Left colon (tissue), 2 donors: ENCODE measurements at regions not wholly inside any gene's neighbourhood (a gene's known extent, or its start where the extent isn't known, plus 50 kb on each side); places are given as distances from the start of the nearest gene placed in this dataset.

Experiments used
- ATAC-seq: fragments of 200-7000 bp; cut with Tn5 transposase; one replicate; pipeline ENCODE4 v1.9.1; 2020; ENCODE audit warnings: mild to moderate bottlenecking, moderate library complexity
- DNase-seq, 2 donors: peaks; one replicate each; pipeline ENCODE4 v3.0.0-alpha.2; 2020
- intact Hi-C, 2 donors: fragments of 100-400 bp; cut with DNase I in 1 of 2; cut with micrococcal nuclease in 1 of 2; formaldehyde crosslinking; loops; one replicate each; pipeline versions ENCODE4 v1.11.2 to v1.14.0; 2022; cut with DNase I, micrococcal nuclease
- donor health status: DM: no; HTN: no; CAD: no.
- donor health status: DM: yes; HTN: yes; CAD: no.

DNA sequence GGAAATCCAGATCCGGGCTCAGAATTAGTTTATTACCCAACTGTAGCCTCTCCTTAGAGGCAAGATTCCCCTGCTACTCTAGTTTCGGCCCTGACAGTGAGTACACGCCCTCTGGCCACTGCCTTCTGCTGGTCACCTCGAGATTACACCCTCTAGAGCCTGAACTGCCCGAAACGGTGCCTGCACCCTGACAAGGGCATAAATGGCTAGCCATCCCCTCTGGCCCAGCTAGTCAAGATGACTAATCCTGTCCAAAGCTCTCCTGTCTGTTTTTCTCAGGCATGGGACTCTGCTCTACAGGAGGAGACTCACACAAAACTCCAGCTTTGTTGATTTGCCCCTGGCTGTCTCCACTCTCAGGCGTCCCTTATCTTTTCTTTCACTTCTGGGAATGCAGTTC lies 150.5 kb upstream of the UBE2E2 start:
- intact Hi-C loops = no loop called here
- no peak for DNase-seq
- no peak for ATAC-seq

DNA sequence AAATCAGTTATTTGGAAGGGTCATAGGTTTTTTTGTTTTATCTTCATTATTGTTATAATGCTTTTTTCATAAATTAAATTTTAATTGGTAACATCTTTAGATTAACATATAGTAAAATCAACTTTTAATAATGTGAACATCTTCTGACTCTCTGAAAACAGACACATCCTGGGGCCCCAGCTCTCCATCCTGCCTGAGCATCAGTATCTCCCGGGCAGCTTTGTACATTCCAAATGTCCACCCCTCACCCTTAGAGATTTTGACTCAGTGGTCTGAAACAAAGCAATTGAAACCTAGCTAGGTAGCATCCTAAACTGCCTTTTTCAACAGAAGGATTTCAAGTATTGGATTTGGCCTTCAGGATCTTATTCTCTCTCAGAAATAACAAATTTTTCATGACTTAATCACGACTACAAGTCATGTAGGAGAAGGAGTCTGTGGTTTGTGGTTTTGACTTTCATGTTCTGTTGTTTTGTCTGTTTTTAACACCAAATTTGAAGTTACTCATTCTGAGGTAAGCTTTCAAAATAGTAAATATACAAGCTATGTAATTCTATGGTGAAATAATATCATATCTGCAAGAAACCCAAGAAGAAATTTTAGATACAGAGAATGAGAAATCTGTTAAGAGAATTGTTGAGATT lies 147.3 kb upstream of the UBE2E2 start:
- no peak for ATAC-seq
- intact Hi-C loops = no loop called here
- DNase-seq = no peak

DNA sequence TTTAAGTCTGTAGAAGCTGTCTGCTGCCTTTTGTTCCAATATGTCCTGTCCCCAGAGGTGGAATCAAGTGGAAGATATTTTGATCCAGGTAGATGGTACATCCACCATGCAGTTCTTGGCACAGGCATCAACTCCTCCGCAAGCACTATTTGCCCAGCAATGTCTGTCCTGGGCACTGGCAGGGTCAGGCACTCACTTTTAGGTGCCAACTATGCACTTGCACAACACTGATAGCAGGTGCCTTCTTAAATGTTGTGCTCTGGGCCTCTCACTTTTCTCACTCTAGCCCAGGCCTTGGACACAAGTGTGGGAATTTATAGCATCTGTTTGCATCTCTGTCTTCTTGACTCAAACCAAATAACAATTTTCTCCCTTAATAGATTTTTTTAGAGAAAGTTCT lies 140.5 kb upstream of the UBE2E2 start:
- intact Hi-C loops = no loop called here
- no peak for DNase-seq
- ATAC-seq = no peak

DNA sequence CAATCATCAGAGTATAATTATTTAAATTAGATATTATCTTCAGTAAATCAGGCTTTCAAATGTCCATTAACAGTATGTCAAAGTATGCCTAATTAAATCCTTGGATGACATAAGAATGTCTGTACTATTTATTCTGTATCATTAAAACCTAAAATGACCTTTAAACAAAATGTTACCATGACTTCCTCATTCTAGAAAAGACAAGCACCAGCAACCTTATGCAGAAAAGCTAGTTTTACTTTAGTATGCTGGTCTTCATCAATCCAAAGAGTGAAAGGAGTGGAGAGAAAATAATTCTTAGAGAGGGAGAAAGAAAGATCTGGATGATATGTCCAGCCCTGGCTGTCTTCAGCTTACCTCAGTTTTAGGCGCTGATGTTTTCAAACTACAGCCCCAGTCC lies 140.1 kb upstream of the UBE2E2 start:
- DNase-seq = no peak
- intact Hi-C loops = no loop called here
- no peak for ATAC-seq

DNA sequence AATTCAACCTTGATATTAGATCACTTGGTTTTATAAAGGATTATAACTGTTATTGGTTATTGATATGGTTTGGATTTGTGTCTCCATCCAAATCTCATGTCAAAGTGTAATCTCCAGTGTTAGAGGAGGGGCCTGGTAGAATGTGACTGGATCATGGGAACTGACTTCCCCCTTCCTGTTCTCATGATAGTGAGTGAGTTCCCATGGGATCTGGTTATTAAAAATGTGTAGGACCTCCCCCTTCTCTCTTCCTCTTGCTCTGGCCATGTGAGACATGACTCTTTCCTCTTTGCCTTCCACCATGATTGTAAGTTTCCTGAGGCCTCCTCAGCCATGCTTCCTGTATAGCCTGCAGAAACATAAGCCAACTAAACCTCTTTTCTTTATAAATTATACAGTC lies 136.0 kb upstream of the UBE2E2 start:
- intact Hi-C loops = no loop called here
- no peak for ATAC-seq

DNA sequence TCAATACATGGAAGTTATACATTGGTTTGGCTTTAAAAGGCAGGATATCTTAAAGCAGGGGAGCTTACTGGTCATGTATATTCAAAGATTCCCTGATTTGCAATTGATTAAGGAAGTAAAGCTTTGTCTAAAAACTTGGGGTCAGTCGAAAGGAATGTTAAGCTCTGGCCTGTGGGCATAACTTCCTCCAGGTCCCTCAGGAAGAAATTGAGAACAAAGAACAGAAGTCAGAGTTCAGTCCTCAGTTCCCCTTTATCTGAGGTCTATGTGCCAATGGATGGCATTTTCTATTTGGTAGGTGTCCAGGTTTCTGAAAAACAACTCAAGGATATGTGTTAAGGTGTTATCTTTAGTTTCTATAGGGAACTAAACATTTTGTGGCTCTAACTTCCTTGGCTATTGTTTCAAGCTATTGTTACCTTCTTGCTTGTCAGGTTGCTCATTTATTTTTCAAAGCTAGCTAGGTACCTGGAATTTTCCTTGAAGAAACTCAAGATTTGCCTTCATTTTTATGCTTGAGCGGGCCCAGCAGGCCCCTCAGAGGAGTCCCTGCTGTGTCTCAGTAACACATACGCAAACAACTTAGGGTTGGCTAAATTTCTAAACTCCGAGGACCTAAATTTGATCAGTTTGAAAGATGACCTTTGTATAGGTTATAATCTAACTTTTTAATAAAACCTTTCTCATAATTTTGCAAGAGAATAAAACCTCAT lies 135.0 kb upstream of the UBE2E2 start:
- ATAC-seq (no peak), DNase-seq (no peak)
- intact Hi-C loops = no loop called here

More for the DNA sequence above, 136.0 kb upstream of the UBE2E2 start:
- DNase-seq = no peak

DNA sequence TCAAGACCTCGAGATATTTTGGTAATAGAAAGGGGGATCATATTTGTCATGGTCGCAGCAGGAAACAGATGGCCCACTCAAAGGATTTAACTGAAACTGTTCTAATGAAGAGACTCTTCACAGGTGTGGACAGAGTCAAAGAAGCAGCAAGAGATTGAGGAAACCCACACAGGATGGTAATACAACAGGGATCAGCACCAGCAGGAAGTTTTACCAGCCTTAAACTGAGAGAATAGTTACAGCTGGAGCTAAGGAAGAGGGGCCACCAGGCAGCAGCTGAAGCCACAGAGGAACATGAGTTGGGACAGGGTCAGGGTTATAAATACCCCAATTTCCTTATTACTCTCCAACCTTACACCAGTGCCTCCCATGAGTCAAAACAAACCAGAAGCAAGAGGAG lies 131.8 kb upstream of the UBE2E2 start:
- no peak for ATAC-seq
- no peak for DNase-seq
- intact Hi-C loops = no loop called here

DNA sequence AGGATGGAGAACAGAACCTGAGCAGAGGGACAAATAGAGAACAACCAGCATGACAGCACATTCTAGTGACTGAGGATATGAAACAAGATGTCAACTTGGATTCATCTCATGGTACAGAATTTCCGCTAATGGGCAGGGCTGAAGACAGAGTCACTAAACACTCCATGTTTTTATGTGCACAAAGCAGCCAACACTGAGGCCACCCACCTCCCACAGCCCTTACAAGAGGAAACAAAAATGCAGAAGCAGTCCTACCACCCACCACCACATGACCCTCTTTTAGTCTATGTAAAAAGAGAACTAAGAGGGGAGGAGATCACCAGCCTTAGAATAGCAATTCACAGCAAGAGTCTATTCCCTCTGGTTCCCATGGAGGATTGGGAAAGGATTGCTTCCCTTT lies 131.4 kb upstream of the UBE2E2 start:
- intact Hi-C loops = no loop called here
- DNase-seq (no peak), ATAC-seq (peak; percentile 23)

DNA sequence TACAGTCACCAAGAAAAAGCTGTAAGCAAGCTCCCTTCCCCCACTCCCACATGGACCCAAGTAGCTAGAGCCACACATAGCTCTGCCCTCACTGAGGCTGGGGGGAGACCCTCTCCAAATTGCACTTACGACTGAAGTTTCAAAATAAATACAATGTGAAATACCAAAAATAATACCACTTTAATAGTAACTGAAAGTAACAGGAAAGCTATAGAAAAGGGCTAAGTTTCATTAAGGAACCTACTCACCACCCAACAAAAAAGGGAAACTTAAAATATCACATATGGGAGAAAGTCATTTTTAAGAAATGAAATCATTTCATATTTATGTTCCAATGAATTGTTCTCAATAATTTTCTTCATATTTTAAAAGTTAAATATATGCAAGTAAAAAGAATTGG lies 130.4 kb upstream of the UBE2E2 start:
- intact Hi-C loops = no loop called here
- DNase-seq (no peak), ATAC-seq (no peak)

DNA sequence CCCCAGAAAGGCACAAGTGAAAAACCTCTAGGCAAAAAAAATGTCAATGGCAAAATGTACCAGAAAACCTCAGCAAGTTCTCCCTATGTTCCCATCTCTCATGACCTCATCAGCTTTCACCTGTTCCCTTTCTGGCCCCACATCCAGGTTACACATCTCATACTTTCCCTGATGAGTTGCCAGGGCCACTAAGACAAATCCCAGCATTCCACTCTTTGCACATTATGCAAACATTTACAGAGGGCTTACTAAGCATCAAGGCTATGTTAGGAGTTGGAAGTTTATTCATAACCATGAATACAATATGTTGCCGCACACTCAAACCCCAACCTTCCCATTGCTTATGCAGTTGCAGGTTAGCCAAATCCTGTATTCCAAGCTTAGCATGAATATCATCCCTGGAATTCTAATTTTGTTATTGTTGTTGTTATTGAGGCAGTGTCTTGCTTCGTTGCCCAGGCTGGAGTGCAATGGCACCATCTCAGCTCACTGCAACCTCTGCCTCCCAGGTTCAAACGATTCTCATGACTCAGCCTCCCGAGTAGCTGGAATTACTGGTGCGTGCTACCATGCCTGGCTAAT lies 129.3 kb upstream of the UBE2E2 start:
- intact Hi-C loops = no loop called here
- ATAC-seq = no peak
- DNase-seq = no peak

DNA sequence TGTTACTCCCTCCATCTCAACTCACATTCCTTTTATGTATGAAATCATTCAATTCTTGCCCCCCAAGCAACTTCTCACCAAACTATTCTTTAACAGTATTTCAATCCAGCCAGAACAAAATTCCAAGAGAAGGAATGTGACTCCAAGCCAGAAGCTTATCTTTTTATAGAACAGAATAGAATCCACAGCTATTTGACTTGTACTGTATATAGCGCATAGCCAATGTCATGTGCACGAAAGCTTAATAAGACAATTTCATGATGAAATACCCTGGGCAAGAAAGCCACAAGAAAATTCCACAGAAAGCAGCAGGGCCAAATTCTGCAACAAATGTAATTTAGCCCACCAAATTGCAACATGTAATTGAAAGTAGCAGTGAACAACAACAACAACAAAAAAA lies 127.6 kb upstream of the UBE2E2 start:
- ATAC-seq (no peak), DNase-seq (no peak)
- intact Hi-C loops = no loop called here

DNA sequence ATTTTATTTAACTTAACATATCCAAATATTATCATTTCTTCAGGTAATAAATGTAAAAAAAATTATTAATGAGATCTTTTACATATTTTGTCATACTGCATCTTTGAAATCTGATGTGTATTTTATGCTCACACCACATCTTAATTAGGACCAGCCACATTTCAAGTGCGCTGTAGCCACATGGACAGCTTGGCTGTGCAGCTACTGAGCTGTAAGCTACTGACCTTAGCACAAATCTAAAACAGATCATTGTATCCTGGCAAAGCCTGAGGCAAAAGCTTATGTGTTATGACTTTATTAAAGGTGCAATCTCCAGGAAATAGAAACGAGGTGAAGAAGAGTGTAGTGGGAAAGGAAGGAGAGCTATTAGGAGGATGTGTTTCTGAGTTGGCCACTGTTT lies 126.7 kb upstream of the UBE2E2 start:
- no peak for ATAC-seq
- no peak for DNase-seq
- intact Hi-C loops = no loop called here

DNA sequence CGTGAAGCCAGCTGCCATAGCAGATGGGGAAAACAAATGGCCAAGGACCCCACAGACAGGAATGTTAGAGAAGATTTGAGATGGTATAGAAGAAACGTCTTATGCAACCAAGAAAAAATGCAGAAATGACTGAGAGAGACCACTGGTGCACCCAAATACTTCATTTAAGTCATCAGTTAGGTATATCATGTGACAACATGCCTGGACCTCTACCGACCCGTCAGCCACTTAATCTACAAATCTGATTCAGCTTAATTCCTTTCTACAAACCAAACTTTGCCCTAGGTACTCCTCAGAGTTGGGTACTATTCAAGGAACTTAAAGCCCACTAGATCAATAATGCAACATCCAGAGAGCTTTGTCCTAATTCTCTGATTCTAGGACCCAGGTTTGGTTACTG lies 126.0 kb upstream of the UBE2E2 start:
- no peak for ATAC-seq
- no peak for DNase-seq
- intact Hi-C loops = no loop called here

DNA sequence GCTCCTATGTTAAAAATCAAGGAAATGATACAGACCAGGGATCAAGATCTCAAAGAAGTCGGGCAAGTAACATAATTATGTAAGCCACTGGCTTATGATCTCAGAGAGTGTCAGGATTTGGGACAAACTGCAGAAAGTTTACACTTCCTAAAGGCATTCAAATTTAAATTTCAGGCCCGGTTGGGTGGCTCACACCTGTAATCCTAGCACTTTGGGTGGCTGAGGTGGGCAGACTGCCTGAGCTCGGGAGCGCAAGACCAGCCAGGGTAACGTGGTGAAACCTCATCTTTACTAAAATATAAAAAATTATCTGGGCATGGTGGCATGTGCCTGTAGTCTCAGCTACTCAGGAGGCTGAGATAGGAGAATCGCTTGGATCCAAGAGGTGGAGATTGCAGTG lies 124.4 kb upstream of the UBE2E2 start:
- ATAC-seq (no peak), DNase-seq (no peak)
- intact Hi-C loops = no loop called here

DNA sequence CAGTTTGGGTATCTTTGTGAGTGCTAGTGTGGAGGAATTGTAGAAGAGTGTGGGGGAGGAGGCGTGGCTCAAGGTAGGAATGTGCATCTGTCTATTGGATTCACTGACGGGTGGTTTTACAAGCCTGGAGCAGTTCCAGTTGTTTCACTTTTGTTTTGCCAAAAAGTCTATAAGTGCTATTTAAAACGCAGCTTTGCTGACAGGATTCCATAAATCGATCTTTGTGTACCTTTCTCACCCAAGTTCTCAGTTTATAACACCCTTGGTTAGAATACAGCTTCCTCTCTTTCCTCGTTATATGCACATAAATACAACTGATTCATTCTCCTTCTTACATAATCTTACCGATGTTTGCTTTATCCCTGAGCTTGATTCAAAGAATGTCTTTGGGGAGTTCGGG lies 123.2 kb upstream of the UBE2E2 start:
- intact Hi-C loops = no loop called here
- DNase-seq = peak; percentile 45 to 60
- peak; percentile 92 for ATAC-seq

DNA sequence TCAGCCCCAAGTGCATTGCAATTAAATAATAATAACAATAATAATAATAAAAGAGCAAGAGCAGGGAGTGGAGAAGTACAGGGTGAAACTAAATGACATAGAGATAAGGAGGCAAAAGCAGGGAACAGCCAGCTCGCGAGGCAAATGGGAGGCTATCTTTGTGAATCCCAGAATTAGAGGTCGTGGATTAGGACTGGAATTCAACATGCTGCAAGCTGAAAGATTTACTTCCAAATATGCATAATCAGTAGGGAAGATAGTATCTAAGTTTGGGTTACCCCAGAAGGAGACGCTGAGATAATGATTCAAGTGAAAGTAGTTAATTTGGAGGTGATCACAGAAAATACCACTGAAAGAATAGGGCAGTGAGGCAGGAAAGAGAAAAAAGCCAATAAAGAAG lies 119.4 kb upstream of the UBE2E2 start:
- DNase-seq (no peak), ATAC-seq (no peak)
- intact Hi-C loops = no loop called here

DNA sequence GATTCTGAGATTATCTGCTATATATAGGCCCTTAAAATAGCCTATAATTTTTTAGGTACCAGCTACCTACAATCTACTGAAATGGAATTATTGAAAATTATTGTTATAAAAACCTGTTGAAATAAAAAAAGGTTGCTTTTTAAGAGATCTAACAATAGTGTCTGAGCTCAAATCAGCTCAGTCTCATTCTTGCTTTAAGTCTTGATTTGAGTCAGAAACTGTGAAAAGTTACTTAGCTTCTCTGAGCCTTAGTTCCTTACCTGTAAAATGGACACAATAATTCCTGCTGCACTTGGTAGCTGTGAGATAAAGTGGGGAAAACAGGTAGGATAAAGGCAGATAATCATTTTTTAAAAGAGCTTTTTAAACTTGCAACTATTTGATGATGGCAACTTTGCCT lies 118.8 kb upstream of the UBE2E2 start:
- ATAC-seq (no peak), DNase-seq (no peak)
- intact Hi-C loops = no loop called here

DNA sequence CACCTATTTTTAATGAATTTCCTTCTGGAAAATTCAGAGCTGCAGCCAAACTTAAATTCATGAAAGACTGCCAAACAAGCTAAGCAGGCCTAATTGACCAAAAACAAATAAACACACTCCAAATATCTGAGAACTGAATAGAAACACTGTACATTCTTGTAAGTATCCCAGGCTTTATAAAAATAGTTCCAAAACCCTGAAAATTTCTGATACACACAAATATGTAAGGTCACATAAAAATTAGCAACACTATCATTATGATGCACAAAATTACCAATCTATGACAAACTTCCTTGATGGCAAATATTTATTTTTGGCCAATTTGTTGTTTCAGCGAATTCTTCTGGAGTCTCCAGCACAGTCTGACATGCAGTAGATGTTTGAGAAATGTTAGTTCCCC lies 117.9 kb upstream of the UBE2E2 start:
- ATAC-seq = no peak
- DNase-seq = no peak
- intact Hi-C loops = no loop called here

DNA sequence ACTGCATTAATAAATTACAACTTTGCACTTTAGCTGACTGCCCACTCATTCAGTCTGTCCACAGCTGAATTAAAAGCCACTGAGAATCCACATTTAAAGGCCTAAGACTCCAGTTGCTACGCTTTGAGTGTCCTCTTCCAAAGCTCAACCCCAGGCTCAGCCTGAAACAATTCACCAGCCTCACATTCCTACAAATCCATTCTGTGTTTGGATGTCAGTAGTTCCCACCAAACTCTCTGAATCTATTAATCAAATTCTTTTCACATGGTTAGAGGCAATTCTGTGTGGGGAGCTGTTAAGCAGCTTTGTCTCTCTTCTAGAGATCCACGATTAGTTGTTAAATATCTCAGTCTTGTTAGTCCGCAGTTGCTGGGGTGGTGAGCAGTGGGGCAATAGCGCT lies 116.8 kb upstream of the UBE2E2 start:
- ATAC-seq (no peak), DNase-seq (no peak)
- intact Hi-C loops = no loop called here

DNA sequence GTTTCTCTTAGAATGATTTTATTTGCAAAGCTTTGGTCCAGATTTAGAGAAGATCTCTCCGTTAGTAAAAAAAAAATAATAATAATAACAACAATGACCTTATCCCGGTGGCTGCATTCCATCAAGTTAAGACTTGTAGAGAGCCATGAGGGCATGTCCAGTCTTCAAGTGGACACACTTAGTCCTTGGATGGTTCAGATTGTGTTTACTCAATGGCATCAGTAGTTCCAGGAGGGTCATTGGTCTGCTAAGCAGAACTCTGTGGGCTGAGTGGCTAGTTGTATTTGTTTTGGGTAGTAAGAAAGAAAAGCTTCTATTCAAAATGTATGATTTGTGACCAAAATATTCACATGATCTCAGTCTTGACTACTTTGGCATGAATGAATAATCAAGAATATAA lies 116.3 kb upstream of the UBE2E2 start:
- no peak for DNase-seq
- intact Hi-C loops = no loop called here
- no peak for ATAC-seq

DNA sequence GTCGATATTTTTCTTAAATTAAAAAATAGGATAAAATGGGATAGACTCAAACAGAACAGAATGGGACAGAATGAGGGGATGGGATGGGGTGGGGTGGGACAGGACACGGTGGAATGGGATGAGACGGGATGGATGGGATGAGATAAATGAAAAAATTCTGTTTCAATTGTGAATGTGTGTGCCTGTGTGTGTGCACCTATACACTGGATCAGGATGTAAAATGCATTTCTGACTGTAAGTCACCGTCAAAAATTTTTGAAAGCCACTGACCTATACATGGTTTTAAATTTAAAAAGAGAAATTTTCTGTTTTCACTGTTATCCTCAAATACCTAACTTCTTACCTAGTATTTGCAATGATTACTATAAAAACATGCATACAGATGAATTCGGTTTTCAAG lies 108.7 kb upstream of the UBE2E2 start:
- intact Hi-C loops = no loop called here
- no peak for ATAC-seq
- DNase-seq = no peak
